NCI-H2029 (cell line): ENCODE measurements at regions not wholly inside any gene's neighbourhood (a gene's known extent, or its start where the extent isn't known, plus 50 kb on each side); places are given as distances from the start of the nearest gene placed in this dataset.

Experiments used
- DNase-seq: peaks from one replicate; lab custom pipeline; 2025; lab: John Stamatoyannopoulos, UW

DNA sequence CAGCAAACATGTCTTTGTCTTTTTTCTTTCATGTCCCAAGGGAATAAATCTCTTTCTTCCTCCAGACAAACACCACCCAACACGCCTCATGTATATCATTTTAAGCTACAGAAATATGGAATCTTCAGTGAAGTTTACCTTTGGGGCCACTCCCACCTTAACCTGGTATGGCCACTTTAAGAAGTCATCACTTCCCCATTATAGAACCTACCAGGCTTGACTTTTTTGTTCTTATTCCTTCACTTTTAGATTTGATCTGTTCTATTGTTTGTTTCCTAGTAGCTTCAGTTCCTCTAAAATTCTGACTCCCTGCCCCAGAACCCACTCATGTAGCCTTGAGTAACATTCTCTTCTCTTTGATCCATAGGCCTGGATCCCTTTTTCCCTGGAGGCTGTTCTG, 226.3 kb downstream of the HLX start:
- DNase-seq: no peak

DNA sequence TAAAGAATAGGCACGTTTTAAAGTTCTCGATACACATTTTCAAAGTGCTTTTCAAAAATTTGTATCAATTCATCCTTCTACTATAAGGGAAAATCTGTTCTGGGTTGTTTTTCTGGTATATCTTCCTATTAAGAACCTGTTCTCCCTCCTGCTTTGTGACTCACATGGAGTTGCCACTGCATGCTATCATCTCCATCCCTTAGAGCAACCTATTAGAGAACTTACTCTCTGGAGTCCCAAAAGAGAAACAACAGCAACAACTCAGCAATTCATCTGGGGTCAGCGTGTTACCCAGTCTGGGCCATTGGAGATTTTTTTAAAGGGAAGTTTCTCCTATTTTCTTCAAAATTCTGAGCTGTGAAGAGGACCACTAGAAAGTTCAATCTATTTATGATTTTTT, 227.4 kb downstream of the HLX start:
- DNase-seq: no peak

DNA sequence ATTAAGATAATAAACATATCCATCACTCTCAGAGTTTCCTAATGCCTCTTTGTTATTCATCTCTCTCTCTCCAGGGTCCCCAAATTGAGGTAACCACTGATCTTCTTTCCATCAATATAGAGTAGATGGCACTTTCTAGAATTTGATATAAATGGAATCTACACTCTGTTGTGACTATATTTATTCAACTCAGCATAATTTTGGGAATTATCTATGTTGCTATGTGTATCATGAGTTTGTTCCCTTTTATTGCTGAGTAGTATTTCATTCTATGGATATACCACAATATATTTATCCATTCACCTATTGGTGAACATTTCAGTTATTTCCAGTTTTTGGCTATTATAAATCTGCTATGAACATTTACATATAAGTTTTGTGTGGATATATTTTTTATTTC, 230.7 kb downstream of the HLX start:
- DNase-seq: no peak

DNA sequence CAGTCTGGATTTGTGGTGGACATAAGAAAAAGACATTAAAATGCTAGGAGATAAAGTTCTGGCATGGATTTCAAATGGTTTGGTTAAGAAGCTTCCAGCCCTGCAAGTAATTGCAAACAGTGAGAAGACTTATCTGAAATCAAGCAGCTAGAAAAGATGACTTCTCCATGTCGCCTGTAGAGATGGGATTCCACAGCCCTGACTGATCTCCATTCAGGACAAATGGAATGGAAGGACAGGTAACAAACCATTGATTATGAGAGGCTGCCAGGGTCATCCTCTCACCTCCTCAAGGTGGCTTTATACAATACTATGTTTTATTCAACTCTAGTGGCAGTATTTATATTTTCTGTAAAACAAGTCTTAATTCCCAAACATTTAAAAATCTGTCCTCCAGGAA, 237.9 kb downstream of the HLX start:
- no peak for DNase-seq

DNA sequence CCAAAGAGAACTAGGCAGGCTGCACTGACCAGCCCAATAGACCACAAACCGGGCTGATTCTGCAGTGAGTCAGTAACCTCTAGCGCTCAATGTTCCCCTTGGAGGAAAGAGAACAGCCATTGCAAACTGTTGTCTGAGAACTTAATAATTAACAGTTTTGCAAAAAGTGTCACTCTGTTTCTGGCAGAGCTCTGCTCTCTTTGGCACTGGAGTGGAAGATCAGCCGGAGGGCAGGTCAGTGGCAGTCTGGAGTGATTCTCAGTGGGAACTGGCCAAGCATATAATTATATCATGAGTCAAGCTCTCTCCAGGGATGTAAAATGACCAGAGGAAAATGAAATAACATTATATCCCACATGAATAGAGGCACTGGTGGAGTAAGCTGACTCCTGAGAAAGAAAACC, 238.3 kb downstream of the HLX start:
- DNase-seq: no peak

DNA sequence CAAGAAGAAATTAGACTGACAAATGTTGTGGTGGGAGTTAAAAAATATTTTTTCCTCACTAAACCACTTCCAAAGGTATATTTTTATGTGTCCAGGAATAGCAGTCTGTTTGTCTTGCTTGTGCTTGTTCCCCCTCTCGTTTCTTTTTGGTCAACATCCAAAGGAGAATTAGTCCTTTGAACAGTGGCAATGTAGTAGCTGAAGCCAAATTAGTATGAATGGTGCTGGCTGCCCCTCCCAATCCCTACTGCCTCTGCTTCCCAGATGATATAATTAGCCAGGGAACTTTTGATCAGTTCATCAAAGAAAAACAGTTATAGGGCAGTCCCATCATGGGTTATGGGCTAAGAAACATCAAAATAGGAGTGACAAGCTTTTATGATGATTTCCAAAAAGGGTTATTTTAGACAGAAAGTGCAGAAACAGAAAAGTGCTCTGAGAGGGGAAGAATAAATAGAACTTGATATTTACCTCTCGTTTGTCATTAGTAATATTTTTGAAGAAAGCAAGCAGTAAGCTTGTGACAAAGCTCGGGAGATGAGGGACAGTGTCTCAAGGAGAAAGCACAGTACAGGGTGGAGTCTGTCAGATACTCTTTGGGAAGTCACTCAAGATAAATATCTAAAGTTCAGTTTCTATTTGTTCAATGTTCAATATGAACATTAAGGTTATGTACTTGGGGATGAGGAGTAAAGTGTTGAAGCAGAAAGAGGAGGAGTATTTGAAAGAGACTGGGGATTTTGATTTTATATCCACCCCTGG, 239.1 kb downstream of the HLX start:
- DNase-seq: no peak

DNA sequence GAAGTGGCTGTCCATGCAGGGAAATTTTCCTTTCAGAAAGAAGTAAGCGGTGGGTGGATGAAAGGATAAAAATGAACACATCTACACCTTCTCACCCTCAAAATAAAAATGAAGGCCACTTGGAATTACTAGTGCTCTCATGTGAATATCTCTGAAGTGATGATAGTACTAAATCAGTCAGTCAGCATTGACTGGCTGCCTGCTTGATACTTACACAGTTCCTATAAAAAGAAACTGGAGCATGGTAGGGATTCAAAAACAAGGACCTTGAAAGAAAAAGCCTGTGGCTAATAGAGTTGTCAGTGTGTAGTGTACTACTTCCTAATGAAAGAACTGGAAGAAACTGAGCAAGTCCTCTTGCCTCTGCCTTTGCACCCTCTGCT, 239.7 kb downstream of the HLX start:
- no peak for DNase-seq

DNA sequence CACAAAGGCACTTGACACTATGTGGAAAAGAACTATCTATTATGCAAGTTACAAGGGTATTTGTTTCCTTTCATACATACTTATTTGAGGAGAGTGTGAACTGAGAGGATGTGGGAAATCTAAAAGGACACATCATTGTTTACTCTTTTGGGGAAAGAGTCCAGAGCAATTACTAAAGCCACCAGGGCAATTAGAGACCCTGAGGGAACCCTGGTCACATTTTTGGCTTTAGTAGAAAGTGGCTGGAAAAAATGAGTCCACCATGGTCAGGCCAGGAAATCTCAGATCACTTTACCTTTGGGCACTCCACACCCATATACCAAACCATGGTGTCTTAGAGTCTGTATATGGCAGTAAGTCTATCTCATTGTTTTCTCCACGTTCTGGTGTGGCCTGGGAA, 243.3 kb downstream of the HLX start:
- DNase-seq: no peak

DNA sequence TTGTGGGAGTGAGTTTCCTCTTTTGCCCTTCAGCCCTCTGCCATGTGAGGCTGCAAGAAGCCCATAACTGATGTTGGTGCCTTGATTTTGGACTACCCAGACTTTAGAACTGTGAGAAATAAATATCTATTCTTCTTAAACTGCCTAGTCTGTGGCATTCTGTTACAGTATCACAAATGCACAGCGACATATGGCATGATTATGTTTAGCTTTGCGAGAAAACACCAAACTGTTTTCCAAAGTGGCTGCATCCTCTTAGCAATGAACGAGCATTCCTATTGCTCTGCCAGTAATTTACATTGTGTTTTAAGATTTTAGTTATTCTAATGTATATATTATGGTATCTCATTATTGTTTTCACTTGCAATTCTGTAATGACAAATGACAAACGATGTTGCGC, 246.7 kb downstream of the HLX start:
- no peak for DNase-seq

DNA sequence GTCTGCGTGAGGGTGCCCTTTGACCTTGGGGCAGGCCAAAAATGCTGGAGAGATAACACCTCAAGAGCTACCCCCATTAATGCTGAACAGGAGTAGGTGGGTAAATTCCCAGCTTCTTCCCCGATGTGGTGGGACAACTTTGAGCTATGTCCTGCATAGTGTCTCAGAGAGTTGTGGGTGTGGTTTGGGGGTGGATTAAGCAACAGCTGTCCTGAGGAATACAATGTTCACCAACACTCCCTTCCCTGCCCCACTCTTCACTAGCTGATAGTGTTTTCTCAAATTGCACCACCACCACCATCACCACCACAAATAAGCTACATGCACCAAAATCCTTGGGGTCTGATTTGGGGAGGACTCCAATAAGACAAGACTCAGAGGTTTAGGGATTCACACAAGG, 258.4 kb downstream of the HLX start:
- DNase-seq: no peak

DNA sequence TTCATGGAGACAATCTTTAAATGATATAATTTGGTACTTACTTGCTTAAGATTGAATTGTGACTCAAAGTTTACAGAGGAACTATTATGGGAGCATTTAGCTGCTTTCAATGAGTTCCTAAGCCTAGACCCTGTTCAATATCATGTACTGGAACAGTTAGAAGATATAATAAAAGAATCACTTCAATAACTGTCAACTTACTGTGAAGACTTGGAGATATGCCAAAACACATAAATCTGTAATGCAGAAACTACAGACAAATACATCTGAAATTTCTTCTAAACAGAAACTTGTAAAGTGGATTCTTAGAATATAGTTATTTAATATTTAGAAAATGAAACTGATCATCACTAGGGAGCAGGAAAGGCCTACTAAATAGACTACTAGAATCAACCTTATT, 259.3 kb downstream of the HLX start:
- no peak for DNase-seq

DNA sequence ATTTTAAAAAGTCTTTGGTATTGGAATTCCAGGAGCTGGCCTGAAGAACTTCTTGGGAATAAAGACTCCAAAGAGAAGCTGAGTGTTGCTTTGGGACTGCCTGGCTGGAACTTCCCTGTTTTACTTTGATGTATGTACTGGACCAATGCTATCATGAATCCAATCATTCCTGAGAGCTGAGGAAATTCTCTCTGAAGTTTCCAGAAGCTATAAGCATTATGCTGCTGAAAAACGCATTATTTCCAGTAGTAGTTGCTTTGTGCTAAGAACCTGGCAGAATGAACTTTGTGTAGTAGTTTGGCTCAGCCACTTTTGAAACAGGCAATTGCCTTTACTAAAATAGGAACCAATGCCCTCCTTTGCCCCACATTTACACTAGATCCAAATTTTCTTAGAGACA, 260.7 kb downstream of the HLX start:
- DNase-seq: no peak

DNA sequence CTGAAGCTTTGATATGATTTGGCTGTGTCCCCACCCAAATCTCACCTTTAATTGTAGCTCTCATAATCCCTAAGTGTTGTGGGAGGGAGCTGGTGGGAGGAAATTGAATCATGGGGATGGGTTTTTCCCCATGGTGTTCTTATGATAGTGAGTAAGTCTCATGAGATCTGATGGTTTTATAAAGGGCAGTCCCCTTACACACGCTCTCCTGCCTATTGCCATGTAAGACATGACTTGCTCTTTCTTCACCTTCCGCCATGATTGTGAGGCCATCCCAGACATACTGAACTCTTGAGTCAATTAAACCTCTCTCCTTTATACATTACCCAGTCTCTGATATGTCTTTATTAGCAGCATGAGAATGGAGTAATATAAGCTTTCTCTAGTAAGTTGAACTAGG, 261.9 kb downstream of the HLX start:
- DNase-seq: no peak

DNA sequence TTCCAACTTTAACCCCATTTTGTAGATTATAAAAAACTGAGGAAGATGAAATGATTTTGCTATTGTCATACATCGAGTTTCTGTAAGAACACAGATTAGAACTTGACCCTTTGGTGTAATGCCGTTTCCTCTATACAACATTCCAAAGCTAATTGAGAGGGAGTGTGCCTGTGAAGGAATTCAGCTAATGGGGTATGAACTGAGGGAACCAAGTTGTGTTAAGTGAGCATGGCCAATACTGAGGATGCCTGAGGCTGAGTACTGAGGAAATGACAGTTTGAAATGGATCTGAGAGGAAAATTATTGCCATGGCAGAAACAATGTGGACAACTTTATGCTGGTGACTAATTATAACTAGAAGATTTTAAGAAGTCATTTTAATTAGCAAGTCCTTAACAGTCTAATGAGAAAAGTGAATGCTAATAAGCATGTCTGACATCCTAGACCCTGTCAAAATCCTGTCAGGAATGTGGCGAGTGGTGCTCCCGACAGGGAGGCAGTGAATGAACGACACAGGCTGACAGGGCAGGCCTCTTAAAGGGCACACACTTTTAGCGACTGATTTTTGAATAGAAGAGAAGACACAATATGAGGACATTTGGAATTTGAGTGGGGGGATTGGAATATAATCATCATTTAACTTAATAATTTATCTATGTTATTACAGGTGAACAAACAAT, 262.5 kb downstream of the HLX start:
- no peak for DNase-seq

DNA sequence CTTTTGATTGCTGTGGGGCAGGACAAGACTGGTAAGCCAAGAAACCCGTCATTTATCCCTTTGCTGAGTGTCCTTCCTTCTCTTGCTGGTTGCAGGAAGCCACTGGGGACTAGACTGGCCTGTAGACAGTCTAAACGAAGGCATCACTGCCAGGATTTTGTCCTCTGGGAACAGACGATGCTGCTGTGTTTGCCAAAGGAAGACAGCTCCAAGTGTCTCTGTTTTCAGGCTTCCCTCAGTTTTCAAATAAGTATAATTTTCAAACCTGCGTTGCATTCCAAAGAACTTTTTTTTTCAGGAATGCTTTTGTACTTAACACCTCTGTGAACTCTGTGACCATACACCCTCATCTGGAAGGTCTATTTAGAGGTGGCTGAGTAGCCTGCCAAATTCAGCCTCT, 269.4 kb downstream of the HLX start:
- no peak for DNase-seq

DNA sequence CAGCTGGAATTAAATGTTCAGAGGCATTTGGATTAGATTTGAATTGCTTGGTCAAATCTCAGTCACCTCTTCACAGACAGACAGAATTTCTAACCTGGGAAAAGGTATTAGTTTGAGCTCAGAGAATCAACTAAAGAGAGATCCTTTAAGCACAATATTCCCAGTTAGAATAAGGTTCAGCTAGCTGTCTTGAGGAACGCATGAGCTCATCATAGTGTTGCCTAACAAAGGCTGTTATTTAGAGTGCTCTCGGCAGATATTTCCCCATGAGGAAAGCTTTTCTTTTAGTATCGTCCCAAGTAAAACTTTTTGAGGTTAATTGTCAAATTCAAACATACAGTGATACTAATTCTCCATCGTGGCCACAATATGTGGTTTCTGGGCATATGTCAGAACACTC, 269.9 kb downstream of the HLX start:
- no peak for DNase-seq

DNA sequence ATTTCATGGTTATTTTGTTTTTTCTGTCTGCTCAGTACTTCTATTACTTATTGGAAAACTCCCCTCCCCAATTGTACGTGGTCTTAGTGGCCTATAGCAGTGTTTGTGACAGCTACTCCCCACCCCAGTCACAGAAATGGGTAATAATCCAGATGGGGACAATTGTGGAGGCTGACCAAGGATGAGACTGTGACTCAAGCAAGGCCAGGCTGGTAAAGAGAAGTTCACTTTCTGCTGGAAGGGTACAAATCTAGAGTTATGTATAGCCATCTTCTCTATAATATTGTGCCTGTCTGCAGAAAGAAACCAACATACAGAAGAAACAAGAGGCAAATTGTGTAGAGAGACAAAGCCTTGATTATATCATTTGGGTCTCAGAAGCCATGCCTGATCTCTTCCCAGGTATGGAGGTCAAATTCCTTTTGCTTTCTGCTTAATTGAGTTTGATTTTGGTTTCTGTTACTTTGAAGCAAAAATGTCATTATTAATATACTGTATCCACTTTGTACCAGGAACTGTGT, 270.4 kb downstream of the HLX start:
- DNase-seq: no peak

DNA sequence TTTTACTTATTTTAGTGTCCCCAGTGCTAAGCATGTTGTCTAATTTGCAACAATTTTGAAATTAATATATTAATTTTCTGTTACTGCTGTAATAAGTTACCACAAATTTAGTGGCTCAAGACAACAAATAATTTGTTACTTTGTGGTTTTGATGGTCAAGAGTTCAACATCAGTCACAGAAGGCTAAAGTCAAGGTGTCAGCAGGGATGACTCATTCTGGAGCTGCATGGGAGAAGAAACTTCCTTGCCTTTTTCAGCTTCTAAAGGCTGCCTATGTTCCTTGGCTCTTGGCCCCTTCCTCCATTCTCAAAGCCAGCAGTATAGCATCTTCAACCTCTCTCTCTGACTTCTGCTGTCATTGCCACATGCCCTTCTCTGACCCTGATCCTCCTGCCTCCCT, 271.8 kb downstream of the HLX start:
- no peak for DNase-seq

DNA sequence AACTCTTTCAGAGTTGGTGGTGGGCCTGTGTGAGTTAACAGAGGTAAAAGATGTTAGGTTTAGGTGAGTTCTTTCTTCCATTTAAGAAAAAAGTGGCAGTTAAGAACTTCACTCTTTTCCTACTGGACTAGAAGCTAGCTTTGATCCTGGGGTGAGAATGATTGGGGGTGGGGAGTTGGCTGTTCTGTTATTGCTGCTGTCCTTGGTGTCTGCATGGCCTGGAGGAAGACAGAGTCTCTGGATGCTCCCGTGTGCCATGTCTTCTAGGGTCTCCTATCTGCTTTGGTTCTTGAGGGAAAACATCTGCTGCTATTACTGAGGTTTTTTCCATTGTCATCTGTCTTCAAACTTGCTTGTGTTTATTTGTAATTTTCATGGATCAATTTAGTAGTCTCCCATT, 275.7 kb downstream of the HLX start:
- no peak for DNase-seq

DNA sequence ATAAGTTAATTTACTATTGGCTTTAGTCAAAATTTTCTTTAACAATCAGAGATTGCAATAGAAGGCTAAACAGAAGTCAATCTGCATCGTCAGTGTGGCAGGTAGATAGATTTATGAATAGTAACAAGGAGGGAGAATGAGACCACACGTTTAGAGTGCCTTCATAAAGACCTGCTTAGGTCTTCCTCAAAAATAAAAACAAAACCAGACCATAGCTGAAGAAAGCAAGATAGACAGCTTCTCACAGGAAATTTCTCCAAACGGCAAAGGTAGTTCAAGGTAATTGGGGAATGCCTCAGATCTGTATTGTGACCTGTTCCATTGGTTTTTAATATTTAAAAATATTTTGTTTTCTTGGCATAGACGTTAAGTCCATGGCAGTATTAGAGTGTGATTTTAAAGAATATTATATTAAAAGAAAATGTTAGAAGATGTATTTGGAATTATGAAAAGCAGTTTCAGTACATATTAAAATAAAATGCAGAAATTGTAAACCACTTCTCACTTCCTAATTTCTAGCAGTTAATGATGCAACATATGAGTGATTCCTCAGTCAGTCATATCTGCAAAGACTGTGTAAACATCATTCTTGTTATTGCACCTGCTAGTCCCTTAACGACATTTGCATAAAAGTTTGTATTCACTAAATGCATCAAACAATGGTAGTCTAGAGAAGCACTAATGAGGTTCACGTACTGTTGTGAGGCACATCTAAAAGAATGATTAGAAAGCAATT, 278.0 kb downstream of the HLX start:
- no peak for DNase-seq

DNA sequence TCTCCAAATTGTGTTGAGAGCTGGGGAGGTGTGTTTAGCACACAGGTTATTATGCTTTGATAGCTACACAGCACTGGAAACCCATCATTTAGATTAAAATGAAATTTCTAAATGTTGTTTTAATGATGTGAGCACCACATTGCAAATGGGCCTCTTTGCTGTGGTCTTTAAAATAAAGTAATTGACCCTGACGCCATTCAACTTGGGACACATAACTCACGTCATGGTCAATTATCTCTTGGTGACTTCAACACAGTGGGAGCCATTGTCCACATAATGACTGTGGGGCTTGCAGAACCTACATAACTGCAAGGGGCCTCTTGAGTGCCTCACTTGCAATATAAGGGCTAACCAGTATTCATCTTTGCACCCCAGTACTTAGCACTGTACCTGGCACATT, 280.4 kb downstream of the HLX start:
- DNase-seq: no peak

DNA sequence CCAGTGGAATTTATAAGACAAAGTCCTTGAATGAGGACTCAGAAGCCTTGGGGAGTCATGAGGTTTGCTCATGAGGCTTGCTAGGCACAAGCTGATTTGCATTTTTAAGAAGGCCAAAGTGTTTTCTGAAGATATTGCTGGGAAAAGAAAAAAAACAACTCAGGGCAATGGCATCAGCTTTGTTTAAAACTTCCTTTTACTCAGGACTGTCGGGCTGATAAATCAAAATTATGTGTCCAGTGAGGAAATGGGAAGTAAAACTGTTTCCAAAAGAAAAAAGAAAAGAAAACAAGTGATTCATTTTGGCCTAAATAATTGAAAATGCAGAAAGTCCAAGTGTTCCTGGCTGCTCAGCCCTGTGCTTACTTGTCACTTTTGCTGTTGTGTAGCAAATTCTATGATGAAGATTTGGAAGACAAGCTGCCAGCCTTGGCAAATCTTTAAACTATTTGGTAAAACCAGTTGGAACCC, 282.4 kb downstream of the HLX start:
- no peak for DNase-seq

DNA sequence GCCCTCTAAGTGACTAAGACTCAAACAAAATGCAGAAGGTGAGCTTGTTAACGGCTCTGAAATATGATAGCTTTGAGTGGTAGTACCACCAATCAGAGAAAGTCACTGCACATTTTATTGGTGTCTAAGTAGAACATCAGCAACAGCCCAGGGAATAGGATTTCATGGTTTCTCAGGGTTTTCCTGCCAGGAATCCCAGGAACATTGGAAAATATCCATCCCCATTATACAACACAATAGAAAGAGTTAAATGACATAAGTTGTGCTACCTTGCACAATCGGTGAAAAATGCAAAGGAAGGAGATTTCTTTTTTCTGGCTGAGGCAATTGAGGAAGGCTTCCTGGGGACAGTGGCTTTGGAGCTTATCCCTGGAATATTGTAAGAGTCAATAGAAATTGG, 283.1 kb downstream of the HLX start:
- no peak for DNase-seq
